HG03457 (cell line): ENCODE measurements at regions not wholly inside any gene's neighbourhood (a gene's known extent, or its start where the extent isn't known, plus 50 kb on each side); places are given as distances from the start of the nearest gene placed in this dataset.
"Not testable (repeated sequence)": the region's sequence is repeated elsewhere in the genome, so short reads cannot be mapped to it uniquely, and the experiment has no call there.

Source experiments
- ATAC-seq: cut with Tn5 transposase; IDR thresholded peaks from one replicate; pipeline ENCODE4 v1.9.1; 2021; ENCODE audit warnings: moderate number of reproducible peaks; ENCODE audit not compliant: unreplicated experiment

DNA sequence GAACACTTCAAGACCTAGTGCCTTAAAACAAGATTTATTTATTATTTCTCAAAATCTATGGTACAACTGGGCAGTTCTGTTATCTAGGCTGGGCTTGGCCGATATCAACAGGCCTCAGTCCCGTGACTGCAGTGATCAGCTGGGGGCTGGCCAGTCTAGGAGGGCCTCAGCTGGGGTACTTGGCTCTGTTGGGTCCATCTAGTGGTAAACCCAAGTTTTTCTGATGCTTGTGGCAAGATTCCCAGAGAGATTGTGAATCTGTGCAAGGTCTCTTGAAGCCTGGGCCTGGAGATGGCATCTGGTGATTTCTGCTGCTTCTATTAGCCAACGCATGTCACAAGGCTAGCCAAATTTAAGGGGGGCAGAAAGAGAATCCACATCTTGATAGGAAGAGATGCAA is 482.4 kb upstream of the SGO1 start:
- ATAC-seq: no peak

DNA sequence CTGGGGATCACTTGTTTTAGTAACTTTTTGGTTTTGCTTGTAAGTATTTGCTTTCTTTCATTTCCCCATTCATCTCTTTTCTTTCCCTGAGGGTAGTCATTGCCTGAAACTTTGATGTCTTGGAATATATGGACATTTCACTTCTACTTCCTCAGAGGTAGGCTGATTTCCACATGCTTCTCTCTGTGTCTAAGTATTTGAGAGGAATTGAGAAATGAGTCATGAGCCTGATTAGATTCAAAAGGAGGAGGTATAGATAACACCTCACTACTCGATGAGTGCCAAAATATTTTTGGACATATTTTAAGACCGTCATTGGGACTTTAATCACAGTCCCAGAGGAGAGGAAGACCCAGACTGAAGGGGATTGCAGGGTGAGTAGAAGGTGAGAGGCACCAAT is 480.1 kb upstream of the SGO1 start:
- ATAC-seq: no peak

DNA sequence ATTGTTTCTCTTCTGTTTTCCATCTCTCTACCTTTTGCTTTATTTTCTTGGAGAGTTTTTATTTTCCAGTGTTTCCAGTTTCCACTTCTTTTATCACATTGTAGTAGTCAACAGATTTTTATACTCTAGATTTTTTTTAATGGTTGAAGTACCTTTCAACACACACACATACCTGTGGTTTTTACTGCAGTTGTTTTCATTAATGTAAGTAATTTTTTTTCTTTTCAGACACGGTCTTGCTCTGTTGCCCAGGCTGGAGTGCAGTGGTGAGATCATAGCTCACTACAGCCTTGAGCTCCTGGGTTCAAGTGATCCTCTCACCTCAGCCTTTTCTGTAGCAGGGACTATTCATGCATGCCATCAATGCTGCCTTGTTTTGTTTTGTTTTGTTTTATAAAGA is 472.5 kb upstream of the SGO1 start:
- ATAC-seq: no peak

DNA sequence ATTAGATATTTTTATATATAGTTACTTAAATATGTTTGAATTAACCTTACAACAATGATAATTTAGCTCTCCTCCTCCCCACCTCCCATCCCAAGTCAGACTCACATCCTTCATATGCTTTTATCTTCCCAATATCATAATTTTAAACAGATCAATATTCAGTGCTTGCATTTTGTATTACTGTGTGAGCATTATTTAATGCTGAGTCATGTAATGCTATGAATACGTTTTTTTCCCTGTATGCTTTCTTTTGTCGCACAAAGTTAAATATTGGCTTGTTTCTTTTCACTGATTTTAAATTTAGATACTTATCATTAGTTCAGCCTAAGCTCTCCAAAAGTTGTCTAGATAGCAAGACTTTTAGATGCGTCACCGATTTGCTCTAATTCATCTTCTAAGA is 471.6 kb upstream of the SGO1 start:
- ATAC-seq: no peak

DNA sequence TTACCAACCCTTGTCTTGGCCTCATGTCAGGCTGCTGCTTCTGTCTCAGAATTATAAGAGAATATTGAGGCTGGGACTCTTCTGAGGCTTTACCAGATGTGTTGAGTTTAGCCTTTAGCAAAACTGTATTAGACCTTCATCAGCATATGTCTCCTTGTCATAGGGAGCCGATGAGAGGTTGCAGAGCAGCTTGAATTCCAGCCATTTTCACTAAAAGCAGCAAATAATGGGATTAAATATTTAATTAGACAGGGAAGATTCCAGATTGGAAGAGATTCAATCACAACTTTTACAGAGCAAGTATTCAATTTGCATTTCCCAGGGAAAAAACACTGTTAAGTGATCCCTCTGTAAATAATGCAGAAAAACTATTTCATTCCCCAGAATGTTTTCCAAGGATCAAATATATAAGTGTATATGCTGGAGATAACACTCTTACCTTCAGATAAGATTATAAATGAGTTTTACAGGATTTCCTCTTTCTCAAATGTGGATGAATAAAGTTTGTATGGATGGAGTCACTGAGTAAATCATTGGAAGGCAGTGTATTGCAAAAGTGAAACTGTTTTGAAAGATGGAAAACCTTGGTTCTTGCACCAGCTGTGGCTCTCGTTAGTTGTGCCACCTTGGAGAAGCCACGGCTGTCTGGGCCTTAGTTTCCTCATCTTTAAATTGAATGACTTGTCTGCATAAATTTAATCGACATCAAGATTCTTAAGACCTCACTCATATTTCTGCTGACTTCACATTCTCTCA is 466.4 kb upstream of the SGO1 start:
- ATAC-seq: no peak

DNA sequence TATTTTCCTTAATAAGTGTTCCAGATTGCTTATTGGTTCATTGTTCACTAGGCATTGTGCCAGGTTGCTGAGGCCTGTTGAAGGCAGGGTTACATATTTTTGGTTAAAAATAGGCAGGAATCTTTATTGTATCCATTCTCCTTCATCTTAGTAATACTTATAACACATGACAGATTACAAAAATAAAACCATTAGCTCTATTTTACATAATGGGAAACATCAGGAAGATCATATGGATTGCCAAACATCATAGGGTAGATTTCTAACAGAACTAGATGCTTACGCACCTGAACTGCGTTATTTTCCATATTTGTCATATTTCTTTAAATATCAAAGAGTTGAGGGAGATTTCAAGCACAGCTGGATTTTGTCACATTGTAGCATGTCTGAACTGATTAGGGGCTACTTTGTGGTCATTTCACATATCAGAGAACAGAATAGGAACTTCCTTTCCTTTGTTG is 462.9 kb upstream of the SGO1 start:
- no peak for ATAC-seq

DNA sequence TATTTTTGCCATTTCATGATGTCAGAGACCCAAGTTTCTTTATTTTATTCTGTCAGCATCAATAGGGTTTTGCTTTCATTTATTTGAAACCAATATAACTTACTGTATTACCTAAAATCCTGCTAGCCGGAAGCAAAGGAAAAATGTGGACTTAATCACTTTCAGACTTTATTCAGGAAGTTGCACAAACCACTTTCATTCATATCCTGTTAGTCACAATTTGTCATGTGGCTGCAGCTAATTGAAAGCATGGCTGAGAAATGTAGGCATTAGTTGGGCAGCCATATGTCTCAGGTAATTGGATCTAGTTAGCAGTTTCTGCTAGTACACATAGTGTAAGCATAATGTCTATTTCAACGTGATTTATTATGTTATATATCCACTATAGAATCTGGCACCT is 462.3 kb upstream of the SGO1 start:
- ATAC-seq: no peak

DNA sequence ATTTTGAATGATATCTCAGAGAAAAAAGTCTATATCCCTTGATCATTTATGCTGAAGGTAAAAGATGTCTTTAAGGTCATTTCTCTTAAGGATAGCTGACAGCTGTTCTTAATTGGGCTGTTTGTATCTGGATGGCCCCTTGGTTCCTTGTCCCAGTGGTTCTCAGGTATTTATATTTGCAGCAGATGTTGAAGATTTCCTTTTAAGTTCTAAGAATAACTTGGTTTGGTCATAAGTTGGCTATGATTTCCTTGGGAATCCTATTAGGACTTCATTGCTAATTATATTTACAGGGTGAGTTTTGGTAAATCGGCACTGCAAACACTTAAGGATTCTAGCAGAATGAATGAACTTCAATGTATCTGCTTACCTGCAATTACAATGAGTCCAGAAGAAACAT is 460.4 kb upstream of the SGO1 start:
- no peak for ATAC-seq

DNA sequence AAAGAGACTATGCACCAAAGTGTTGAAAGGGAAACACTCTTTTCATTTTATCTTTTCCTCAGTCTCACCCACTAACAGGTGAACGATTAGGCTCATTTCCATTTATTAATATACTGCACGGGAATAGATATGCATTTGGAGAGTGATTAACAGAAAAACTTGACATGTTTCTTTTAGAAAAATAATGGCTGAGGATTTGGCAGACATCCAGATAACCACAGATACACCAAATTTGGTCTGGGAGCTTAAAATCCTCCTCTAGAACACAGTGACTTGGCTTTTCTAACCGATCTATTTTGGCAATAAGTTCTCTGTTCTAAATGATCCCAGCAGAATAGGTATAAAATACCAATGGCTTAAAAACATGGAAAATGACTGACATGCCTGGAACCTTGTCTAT is 459.3 kb upstream of the SGO1 start:
- ATAC-seq: no peak

DNA sequence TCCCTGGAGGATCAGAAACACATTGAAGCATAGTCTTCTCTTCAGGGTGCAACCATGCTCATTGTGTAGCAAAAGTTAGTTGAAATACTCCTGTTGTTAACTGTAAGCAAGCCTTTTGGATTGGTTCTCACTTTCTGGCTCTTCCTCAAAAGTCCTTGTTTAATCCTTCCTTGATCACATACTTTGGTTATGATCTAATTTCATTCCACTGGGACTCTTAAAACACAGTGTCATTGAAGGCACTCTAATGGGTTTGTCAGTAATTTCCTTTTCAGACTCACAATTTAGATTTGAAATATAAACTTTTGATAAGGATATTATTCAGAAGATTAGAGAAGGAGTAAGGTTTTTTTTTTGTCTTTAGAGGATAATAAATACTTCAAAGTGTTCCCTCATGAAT is 451.7 kb upstream of the SGO1 start:
- ATAC-seq: no peak

DNA sequence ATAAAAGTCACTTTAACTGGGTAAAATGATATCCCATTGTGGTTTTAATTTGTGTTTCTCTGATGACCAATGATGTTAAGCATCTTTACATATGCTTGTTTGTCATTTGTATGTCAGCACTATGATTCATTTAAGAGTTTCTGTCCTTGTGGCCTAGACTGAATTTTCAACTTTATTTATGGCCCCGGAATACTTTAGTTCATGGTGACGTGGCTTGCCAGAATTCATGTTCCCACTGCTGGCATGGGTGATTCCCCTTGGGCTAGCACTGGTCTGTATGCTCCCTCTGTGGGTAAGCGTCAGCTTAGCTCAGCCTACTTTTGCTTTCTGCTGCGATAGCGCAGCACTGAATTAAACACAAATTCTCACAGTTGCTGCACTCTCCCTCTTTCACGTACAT is 436.3 kb upstream of the SGO1 start:
- ATAC-seq: no peak

DNA sequence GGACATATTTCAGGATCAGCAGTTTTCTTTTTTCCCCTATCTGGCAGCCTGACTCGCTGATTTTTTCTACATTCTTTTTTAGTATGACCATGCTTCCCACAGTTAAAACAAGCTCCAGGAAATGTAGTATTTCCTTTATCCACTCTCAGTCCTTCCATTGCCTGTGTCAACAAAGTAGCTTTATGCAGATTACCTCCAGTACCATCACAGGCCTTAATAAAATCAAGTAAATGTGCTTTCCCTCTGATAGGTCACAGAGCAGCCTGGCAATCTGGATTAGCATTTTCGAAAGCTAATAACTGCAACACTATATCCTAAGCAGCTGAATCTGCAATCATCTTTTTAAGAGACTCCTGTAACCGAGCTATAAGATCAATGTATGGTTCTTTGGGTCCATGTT is 432.6 kb upstream of the SGO1 start:
- not testable (repeated sequence) for ATAC-seq

DNA sequence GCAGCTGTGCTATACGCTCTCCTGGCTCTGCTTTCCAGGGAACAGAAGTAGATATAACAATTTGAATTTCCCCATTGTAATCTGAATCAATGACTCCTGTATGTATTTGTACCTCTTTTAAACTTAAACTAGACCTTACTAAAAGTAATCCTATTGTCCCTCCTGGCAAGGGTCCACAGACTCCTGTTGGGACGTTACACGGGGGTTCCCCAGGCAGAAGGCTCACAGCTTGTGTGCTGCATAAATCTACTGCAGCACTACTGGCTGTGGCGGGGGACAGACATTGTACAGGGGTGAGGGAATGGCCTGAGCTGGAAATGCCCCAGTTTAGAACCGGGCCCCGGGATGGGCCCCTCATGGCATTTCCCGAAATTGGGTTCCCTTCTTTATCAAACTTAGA is 432.2 kb upstream of the SGO1 start:
- not testable (repeated sequence) for ATAC-seq

DNA sequence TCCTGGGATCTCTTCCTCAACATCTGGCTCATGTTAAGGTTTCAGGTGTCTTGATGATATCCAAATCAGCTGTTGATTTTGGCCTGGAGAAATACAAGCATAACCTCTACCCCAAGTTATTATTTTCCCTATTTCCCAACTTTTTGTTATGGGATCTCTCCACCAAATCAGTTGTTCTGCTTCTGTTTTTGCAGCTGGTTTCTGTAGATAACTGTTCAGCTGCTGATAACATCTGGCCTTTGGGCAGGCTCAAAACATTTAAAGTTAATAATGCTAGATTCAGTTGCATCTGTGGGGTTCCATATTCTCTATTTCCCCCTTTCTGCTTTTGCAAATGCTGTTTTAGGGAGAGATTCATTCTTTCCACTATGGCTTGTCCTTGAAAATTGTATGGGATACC is 430.0 kb upstream of the SGO1 start:
- ATAC-seq: not testable (repeated sequence)

DNA sequence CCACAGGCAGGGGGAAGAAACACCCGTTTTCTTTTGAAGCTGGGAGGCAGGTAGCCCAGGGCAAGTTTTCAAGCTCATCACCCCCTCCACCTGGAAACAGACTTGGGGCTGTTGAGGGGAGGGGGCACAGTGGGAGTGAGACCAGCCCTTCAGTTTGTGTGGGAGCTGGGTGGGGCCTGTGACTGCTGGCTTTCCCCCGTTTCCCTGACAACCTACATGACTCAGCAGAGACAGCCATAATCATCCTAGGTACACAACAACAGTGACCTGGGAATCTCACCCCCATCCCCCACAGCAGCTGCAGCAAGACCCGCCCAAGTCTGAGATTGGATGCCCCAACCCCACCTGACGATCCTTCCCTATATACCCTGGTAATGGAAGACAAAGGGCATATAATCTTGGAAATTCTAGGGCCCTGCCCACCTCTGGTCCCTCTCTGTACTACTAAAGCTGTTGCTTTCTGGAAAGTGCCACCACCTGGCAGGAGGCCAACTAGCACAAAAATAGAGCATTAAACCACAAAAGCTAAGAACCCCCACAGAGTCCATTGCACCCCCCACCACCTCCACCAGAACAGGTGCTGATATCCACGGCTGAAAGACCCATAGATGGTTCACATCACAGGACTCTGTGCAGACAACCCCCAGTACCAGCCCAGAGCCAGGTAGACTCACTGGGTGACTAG is 422.2 kb upstream of the SGO1 start:
- ATAC-seq: no peak

DNA sequence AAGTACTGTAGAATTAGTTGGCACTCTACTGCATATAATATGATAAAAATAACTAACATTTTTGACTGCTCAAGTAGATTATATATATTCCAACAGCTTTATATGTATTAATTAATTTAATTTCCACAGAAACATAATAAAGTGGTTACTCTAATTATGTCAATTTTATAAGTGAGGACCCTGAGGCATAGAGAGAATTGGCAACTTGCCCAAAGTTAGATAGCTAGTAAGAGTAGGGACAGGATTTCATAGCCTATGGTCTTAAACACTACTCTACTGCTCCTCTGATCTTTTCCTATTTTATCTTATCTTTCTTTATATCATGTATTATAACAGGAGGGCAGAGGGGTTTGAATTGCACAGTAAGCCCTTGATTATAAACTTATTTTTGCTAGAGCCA is 418.7 kb upstream of the SGO1 start:
- no peak for ATAC-seq

DNA sequence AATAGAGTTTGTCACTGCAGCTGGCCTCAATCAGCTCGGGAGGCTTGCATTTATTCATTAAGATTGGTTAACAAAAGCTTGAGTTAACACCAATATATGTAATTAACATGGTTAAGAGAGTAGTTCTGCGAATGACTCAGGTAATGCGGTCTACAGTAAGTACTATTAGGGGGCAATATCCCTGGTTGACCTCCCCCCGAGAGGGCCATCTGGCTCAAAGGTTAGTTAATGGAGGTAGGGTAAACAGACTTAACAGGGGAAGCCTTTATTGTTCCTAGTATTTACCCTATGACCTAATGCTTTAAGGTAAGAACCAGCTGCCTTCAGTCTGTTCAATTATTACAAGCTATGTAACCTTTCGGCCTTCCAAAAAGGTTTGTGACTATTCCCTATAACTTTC is 403.3 kb upstream of the SGO1 start:
- ATAC-seq: no peak

DNA sequence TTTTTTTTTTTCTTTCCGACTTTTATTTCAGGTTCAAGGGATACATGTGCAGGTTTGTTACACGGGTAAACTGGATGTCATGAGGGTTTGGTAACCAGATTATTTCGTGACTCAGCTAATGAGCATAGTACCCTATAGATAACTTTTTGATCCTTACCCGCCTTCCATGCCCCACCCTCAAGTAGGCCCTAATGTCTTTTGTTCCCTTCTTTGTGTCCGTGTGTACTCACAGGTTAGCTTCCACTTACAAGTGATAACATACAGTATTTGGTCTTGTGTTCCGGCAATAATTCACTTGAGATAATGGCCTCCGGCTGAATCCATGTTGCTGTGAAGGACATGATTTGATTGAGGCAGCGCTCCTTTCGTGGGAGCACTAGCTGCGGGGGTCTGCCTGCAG is 402.8 kb upstream of the SGO1 start:
- no peak for ATAC-seq

DNA sequence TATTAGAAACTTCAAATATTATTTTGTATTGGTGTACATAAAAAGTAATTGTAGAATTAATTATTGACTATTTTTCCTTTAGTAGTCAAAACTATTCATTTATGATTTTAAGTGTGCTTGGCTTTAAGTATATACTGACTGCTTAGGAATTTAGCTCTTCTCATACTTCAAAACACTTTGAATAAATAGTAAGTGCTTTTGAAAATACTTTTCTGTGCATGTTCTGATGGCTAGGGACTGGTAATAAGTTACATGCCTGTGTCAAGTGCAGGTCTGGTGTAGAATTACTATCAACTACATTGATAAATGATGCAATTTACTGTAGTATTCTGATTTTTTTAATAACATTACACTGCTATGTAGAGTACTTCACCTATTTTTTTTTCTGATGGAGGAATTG is 397.6 kb upstream of the SGO1 start:
- ATAC-seq: no peak

DNA sequence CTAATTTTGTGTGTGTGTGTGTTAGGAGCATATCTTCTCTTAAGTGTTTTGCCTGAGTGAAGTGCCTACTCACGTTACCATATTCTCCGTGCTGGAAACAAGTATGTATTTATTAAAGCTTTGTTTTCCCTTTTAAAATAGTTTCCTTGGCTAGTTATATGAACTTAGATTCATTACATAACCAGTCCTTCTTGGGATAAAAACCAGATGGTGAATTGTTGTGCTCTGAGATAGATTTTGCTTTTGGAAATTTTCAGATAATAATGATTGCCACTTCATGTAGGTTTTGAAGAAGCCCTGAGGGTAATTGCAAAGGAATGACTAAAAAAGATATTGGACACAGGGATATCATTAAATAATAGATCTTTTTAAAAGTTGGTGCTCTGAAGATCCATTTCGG is 390.2 kb upstream of the SGO1 start:
- ATAC-seq: no peak

DNA sequence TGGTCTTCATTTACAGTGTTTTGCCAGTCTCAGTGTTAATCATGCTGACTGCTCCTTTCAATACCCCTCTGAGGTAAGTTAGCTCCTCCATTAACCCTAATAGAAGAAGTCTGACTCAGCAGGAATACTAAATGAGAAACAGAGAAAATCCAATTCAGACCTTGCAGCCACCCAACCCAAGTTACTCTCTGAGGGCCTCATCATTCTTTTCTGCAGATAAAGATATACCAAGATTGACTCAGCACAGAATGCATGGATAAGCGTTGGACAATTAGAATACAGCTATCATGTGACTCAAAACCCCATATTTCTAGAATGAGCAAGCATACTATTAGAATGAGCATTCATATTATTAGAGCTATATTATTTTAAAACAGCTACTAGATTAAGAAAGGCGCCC is 389.1 kb upstream of the SGO1 start:
- ATAC-seq: no peak

DNA sequence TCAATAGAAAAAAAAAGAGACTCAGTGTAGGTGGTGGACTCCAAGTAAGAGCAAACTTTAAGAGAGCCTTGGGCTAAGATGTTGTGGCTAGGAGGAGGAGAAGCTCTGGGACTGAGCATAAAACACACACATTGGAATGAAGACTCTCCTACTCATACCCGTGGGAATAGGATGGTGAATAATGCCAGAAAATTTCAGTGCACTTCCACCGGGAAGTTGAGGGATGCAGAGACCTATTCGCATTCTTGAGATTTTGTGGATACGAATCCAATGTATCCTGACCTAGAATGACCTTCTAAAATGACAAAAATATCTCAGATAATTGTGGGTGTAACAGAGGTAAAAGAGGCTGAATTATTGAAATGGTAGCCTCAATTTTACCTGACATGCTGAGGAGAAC is 388.7 kb upstream of the SGO1 start:
- no peak for ATAC-seq

DNA sequence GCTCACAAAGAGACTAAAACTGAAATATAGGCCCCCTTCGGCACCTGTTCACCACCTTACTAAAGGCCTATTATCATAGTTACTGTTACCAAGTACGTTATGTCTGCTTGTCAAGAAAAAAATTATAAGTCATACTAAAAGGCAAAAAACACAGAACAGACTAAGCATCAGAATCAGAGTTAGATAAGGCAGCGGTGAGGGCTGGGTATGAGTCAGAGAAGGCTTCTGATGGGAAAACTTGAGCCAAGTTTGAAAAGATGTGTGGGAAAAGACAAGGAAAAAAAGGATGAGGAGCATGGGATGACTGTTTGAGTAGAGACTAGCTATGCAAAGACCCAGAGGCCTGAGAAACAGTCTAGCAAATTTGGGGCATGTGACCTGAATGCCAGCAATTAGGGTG is 387.2 kb upstream of the SGO1 start:
- ATAC-seq: no peak
